HL-60 (cell line): ENCODE measurements at regions not wholly inside any gene's neighbourhood (a gene's known extent, or its start where the extent isn't known, plus 50 kb on each side); places are given as distances from the start of the nearest gene placed in this dataset.

Experiments used
- DNase-seq, 2 experiments: peaks; one replicate each; pipeline ENCODE4 v3.0.0-alpha.2; 2010 to 2020; ENCODE audit warnings: low read depth in 1 of 2, low spot score in 1 of 2
- H3K27ac ChIP-seq: fragments of 250-450 bp; sonication (Bioruptor Pico); replicated peaks from 2 replicates; pipeline ENCODE4 v1.5.1; 2020; ENCODE audit warnings: mild to moderate bottlenecking, moderate library complexity
- H3K27me3 ChIP-seq: fragments of 250-450 bp; sonication (Bioruptor Pico); 2 replicates; pipeline ENCODE4 v1.5.1; 2021; ENCODE audit warnings: mild to moderate bottlenecking, moderate library complexity; ENCODE audit not compliant: insufficient read depth, poor library complexity, severe bottlenecking
- H3K4me3 ChIP-seq: replicated peaks from 2 replicates; pipeline ENCODE4 v1.5.1; 2011; ENCODE audit warnings: mild to moderate bottlenecking, control low read depth, low read length; ENCODE audit not compliant: insufficient read depth
- CTCF ChIP-seq: IDR thresholded peaks from one replicate; pipeline ENCODE4 v1.5.1; 2011; ENCODE audit warnings: low read length, control low read depth, inconsistent platforms; ENCODE audit not compliant: insufficient read depth
- GABPA ChIP-seq: IDR thresholded peaks from 2 replicates; pipeline ENCODE4 v1.6.1; 2012; ENCODE audit warnings: low read depth
- POLR2AphosphoS5 ChIP-seq: IDR thresholded peaks from 2 replicates; pipeline ENCODE4 v1.6.1; 2012; ENCODE audit warnings: low read depth
- REST ChIP-seq: IDR thresholded peaks from 2 replicates; pipeline ENCODE4 v1.6.1; 2012; ENCODE audit warnings: low read depth; ENCODE audit not compliant: insufficient replicate concordance
- SPI1 ChIP-seq: IDR thresholded peaks from 2 replicates; pipeline ENCODE4 v1.6.1; 2012; ENCODE audit warnings: low read depth, mild to moderate bottlenecking, borderline replicate concordance

DNA sequence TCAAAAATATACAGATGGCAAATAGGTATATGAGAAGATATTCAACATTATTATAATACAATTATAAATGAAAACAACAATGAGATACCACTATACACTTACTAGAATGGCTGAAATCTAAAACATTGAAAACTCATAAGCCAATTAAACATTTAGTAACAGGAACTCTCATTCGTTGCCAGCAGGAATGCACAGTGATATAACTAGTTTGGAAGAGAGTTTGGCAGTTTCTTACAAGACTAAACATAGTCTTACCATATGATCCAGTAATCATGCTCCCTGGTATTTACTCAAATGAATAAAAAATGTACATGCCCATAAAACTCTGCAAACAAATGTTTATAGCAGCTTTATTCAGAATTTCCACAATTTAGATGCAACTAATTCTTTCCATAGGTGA lies 476.2 kb upstream of the COBL start:
- no peak overlapping the region for H3K4me3 ChIP-seq
- no peak for TF ChIP-seq CTCF
- TF ChIP-seq POLR2AphosphoS5 = no peak
- no peak for DNase-seq
- no peak overlapping the region for H3K27ac ChIP-seq
- H3K27me3 ChIP-seq = no peaks in the 10 kb centered on the region

DNA sequence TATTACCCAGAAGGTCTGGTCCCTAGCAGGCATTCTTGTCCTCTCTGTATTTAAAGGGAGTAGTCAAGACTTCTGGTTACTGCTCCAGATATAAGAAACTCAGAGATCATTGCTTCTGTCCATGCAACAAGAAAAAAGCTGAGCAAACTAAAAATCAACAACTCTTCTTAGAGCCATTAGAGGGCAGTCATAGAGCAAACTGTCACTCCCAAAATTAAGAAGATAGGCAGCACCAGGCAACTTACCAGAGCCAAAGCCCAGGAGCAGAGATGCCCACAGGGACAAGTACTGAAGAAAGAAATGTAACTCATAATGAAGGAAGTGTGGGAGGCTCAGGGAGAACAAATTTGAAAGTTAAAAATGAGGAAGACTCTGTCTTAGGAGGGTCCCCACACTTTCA lies 472.9 kb upstream of the COBL start:
- Histone ChIP-seq H3K4me3 (no peak overlapping the region), H3K27ac (no peak overlapping the region), H3K27me3 (no peaks in the 10 kb centered on the region)
- TF ChIP-seq REST = no peak
- TF ChIP-seq SPI1 = no peak
- DNase-seq = no peak

- no peak overlapping the region for H3K4me3 ChIP-seq
- no peak for TF ChIP-seq GABPA
- TF ChIP-seq CTCF = no peak
- TF ChIP-seq SPI1 = no peak
- no peak for TF ChIP-seq REST
- no peak for TF ChIP-seq POLR2AphosphoS5
- no peak for DNase-seq
- H3K27me3 ChIP-seq = no peaks in the 10 kb centered on the region
- no peak overlapping the region for H3K27ac ChIP-seq
Measured at GRCh38 chr7:51786284-51786683, 469.7 kb upstream of the COBL start.

DNA sequence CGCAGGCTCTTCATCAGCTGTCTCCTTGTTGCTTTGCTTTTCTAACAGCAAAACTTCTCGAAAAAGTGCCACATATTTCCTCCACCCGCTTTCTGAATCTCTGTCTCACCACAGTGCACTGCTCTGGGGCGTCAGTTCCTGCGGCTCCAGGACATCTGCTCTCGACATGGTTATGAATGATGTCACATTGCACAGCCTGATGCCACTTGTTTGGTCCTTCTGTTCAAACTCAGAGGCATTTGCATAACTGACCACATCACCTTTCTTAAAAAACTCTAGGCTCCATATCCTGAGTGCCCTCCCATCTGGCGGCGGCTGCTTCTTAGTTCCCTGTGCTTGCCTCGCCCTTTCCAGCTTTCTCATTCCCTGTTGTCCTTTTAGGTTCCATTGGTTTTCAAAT lies 469.3 kb upstream of the COBL start:
- no peak overlapping the region for H3K27ac ChIP-seq
- DNase-seq = no peak

More for the DNA sequence above, 469.3 kb upstream of the COBL start:
- no peak for TF ChIP-seq POLR2AphosphoS5
- TF ChIP-seq REST = no peak
- TF ChIP-seq SPI1 = no peak
- no peak for TF ChIP-seq CTCF
- TF ChIP-seq GABPA = no peak
- no peak overlapping the region for H3K4me3 ChIP-seq
- no peaks in the 10 kb centered on the region for H3K27me3 ChIP-seq
